HG02852 (cell line): ENCODE measurements at regions not wholly inside any gene's neighbourhood (a gene's known extent, or its start where the extent isn't known, plus 50 kb on each side); places are given as distances from the start of the nearest gene placed in this dataset.

ENCODE experiments used
- ATAC-seq: cut with Tn5 transposase; IDR thresholded peaks from one replicate; pipeline ENCODE4 v1.9.1; 2021; ENCODE audit warnings: mild to moderate bottlenecking, moderate library complexity; ENCODE audit not compliant: unreplicated experiment

GRCh38 chr2:60003076-60003475 is 550.4 kb downstream of the BCL11A start:
- no peak for ATAC-seq

- ATAC-seq: no peak
Measured at GRCh38 chr2:60002183-60002867, 551.1 kb downstream of the BCL11A start.

GRCh38 chr2:60000686-60001085 is 552.8 kb downstream of the BCL11A start:
- ATAC-seq: no peak

- no peak for ATAC-seq
Measured at GRCh38 chr2:59998324-59998723, 555.1 kb downstream of the BCL11A start.

- ATAC-seq: no peak
Measured at GRCh38 chr2:59997371-59997770, 556.1 kb downstream of the BCL11A start.

GRCh38 chr2:59996855-59997254 is 556.6 kb downstream of the BCL11A start:
- no peak for ATAC-seq

GRCh38 chr2:59993726-59994125 is 559.7 kb downstream of the BCL11A start:
- ATAC-seq: no peak

GRCh38 chr2:59988341-59988740 is 565.1 kb downstream of the BCL11A start:
- no peak for ATAC-seq

GRCh38 chr2:59986511-59986910 is 566.9 kb downstream of the BCL11A start:
- ATAC-seq: no peak

GRCh38 chr2:59985923-59986322 is 567.5 kb downstream of the BCL11A start:
- ATAC-seq: no peak

GRCh38 chr2:59974051-59974766 is 579.2 kb downstream of the BCL11A start:
- no peak for ATAC-seq

- no peak for ATAC-seq
Measured at GRCh38 chr2:59969161-59969560, 584.3 kb downstream of the BCL11A start.

GRCh38 chr2:59968441-59968840 is 585.0 kb downstream of the BCL11A start:
- no peak for ATAC-seq

GRCh38 chr2:59967691-59968090 is 585.8 kb downstream of the BCL11A start:
- no peak for ATAC-seq

- ATAC-seq: no peak
Measured at GRCh38 chr2:59963157-59963556, 590.3 kb downstream of the BCL11A start.

GRCh38 chr2:59961746-59962145 is 591.7 kb downstream of the BCL11A start:
- ATAC-seq: no peak

GRCh38 chr2:59959944-59960343 is 593.5 kb downstream of the BCL11A start:
- ATAC-seq: no peak

- ATAC-seq: no peak
Measured at GRCh38 chr2:59957504-59957903, 596.0 kb downstream of the BCL11A start.

GRCh38 chr2:59956981-59957380 is 596.5 kb downstream of the BCL11A start:
- ATAC-seq: no peak

- no peak for ATAC-seq
Measured at GRCh38 chr2:59947917-59948541, 605.4 kb downstream of the BCL11A start.

- no peak for ATAC-seq
Measured at GRCh38 chr2:59947209-59947608, 606.2 kb downstream of the BCL11A start.

GRCh38 chr2:59939236-59939635 is 614.2 kb downstream of the BCL11A start:
- ATAC-seq: no peak
